ENCODE measurements at regions not wholly inside any gene's neighbourhood (a gene's known extent, or its start where the extent isn't known, plus 50 kb on each side); places are given as distances from the start of the nearest gene placed in this dataset.

- no peak for TF ChIP-seq EZH2 (IDR thresholded peaks at IDR 0.05; ENCODE audit: low read length, missing control alignments)
- TF ChIP-seq, protein P1, sequence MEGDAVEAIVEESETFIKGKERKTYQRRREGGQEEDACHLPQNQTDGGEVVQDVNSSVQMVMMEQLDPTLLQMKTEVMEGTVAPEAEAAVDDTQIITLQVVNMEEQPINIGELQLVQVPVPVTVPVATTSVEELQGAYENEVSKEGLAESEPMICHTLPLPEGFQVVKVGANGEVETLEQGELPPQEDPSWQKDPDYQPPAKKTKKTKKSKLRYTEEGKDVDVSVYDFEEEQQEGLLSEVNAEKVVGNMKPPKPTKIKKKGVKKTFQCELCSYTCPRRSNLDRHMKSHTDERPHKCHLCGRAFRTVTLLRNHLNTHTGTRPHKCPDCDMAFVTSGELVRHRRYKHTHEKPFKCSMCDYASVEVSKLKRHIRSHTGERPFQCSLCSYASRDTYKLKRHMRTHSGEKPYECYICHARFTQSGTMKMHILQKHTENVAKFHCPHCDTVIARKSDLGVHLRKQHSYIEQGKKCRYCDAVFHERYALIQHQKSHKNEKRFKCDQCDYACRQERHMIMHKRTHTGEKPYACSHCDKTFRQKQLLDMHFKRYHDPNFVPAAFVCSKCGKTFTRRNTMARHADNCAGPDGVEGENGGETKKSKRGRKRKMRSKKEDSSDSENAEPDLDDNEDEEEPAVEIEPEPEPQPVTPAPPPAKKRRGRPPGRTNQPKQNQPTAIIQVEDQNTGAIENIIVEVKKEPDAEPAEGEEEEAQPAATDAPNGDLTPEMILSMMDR (conservative IDR thresholded peaks at IDR 0.05 in 1 of 2, IDR thresholded peaks at IDR 0.05 in 1 of 2; ENCODE audit: low read depth in 1 of 2, low read length in 2 of 2) = no peak
- no peak overlapping the region for H3K9ac ChIP-seq (ENCODE audit: insufficient read depth, low read length)
- H2AFZ ChIP-seq (ENCODE audit: low read length) = no peak overlapping the region
- H3K79me2 ChIP-seq (ENCODE audit: control insufficient read depth, insufficient read depth, low read length) = no peaks in the 10 kb centered on the region
- H3K27ac ChIP-seq (ENCODE audit: insufficient read depth, low read length) = no peak overlapping the region
- no peaks in the 10 kb centered on the region for H3K27me3 ChIP-seq (ENCODE audit: control insufficient read depth, insufficient read depth, low read length)
- H3K4me1 ChIP-seq (ENCODE audit: control insufficient read depth, extremely low read depth, insufficient read depth, low read length) = peaks cover 10% of the 10 kb centered on the region
- no peak for DNase-seq (ENCODE audit: low read depth in 2 of 2)
- no peaks in the 10 kb centered on the region for H4K20me1 ChIP-seq (ENCODE audit: control insufficient read depth, extremely low read depth, insufficient read depth, low read length)
- no peak overlapping the region for H3K4me3 ChIP-seq (replicated peaks in 1 of 4; ENCODE audit: control extremely low read depth in 1 of 4, insufficient read depth in 1 of 4, low read depth in 3 of 4, low read length in 4 of 4)
- H3K9me3 ChIP-seq (ENCODE audit: control insufficient read depth, insufficient read depth, low read depth, low read length) = no peaks in the 10 kb centered on the region
- no peaks in the 10 kb centered on the region for H3K36me3 ChIP-seq (ENCODE audit: control insufficient read depth, insufficient read depth, low read length)
- H3K4me2 ChIP-seq (ENCODE audit: extremely low read depth, insufficient read depth, low read length) = no peak overlapping the region
These were observed 446.5 kb downstream of the SPRY1 start for GRCh38 chr4:123843137-123843536.

DNA sequence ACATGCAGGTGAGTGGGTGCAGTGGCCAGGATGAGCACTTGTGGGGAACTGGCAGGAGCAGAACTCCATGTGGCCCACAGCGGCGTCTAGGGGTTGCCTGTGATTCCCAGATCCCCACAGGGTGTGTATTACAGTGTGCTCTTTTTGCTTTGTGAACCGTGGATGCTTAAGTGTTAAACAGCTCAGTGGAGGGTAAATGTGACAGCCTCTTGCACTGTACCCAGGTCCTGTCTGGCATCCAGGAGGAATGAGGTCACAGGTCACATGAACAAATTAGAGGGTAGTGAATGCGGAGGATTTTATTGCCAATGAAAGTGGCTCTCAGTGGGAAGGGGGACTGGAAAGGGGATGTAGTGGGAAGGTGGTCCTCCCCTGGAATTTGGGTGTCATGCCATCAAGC, 447.8 kb downstream of the SPRY1 start:
- Histone ChIP-seq H3K9me3 (ENCODE audit: control insufficient read depth, insufficient read depth, low read depth, low read length) (no peaks in the 10 kb centered on the region), H3K27me3 (ENCODE audit: control insufficient read depth, insufficient read depth, low read length) (no peaks in the 10 kb centered on the region), H3K4me1 (ENCODE audit: control insufficient read depth, extremely low read depth, insufficient read depth, low read length) (peaks cover 6% of the 10 kb centered on the region), H3K9ac (ENCODE audit: insufficient read depth, low read length) (no peak overlapping the region), H3K4me3 (replicated peaks in 1 of 4; ENCODE audit: control extremely low read depth in 1 of 4, insufficient read depth in 1 of 4, low read depth in 3 of 4, low read length in 4 of 4) (no peak overlapping the region), H3K4me2 (ENCODE audit: extremely low read depth, insufficient read depth, low read length) (no peak overlapping the region), H3K27ac (ENCODE audit: insufficient read depth, low read length) (no peak overlapping the region), H3K79me2 (ENCODE audit: control insufficient read depth, insufficient read depth, low read length) (no peaks in the 10 kb centered on the region), H2AFZ (ENCODE audit: low read length) (no peak overlapping the region), H4K20me1 (ENCODE audit: control insufficient read depth, extremely low read depth, insufficient read depth, low read length) (no peaks in the 10 kb centered on the region), H3K36me3 (ENCODE audit: control insufficient read depth, insufficient read depth, low read length) (no peaks in the 10 kb centered on the region)
- no peak for DNase-seq (ENCODE audit: low read depth in 2 of 2)
- TF ChIP-seq, protein P1 (conservative IDR thresholded peaks at IDR 0.05 in 1 of 2, IDR thresholded peaks at IDR 0.05 in 1 of 2; ENCODE audit: low read depth in 1 of 2, low read length in 2 of 2) = no peak
- TF ChIP-seq EZH2 (IDR thresholded peaks at IDR 0.05; ENCODE audit: low read length, missing control alignments) = no peak

DNA sequence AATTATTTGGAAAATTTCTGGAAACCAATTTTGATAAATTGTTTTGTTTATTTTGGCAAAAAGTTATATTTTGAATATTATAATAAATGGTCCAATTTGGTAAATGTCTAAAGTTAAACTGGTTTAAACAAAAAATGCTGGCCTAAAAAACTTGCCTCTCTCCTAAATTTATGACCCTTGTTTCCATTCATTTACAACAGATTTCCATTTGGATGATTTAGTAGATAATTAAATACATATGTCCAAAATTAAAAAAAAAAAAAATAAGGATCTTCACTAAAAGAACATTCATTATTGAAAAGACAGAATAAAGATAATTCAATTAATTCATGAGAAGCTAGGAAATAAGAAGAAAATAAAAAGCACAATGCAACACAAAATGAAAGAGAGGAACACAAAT, 449.5 kb downstream of the SPRY1 start:
- no peak for DNase-seq (ENCODE audit: low read depth in 2 of 2)
- TF ChIP-seq, protein P1 (conservative IDR thresholded peaks at IDR 0.05 in 1 of 2, IDR thresholded peaks at IDR 0.05 in 1 of 2; ENCODE audit: low read depth in 1 of 2, low read length in 2 of 2) = no peak
- no peak for TF ChIP-seq EZH2 (IDR thresholded peaks at IDR 0.05; ENCODE audit: low read length, missing control alignments)

More for the DNA sequence above, 449.5 kb downstream of the SPRY1 start:
- no peak overlapping the region for H3K4me3 ChIP-seq (replicated peaks in 1 of 4; ENCODE audit: control extremely low read depth in 1 of 4, insufficient read depth in 1 of 4, low read depth in 3 of 4, low read length in 4 of 4)
- H3K36me3 ChIP-seq (ENCODE audit: control insufficient read depth, insufficient read depth, low read length) = no peaks in the 10 kb centered on the region
- H3K27ac ChIP-seq (ENCODE audit: insufficient read depth, low read length) = no peak overlapping the region
- no peaks in the 10 kb centered on the region for H3K27me3 ChIP-seq (ENCODE audit: control insufficient read depth, insufficient read depth, low read length)
- H3K9me3 ChIP-seq (ENCODE audit: control insufficient read depth, insufficient read depth, low read depth, low read length) = no peaks in the 10 kb centered on the region
- no peaks in the 10 kb centered on the region for H3K79me2 ChIP-seq (ENCODE audit: control insufficient read depth, insufficient read depth, low read length)
- peaks cover 3% of the 10 kb centered on the region for H3K4me1 ChIP-seq (ENCODE audit: control insufficient read depth, extremely low read depth, insufficient read depth, low read length)
- no peak overlapping the region for H3K9ac ChIP-seq (ENCODE audit: insufficient read depth, low read length)
- H2AFZ ChIP-seq (ENCODE audit: low read length) = no peak overlapping the region
- H3K4me2 ChIP-seq (ENCODE audit: extremely low read depth, insufficient read depth, low read length) = no peak overlapping the region
- no peaks in the 10 kb centered on the region for H4K20me1 ChIP-seq (ENCODE audit: control insufficient read depth, extremely low read depth, insufficient read depth, low read length)

Measured in fibroblast of lung (primary cell).